GM23338 (cell line): ENCODE measurements at regions not wholly inside any gene's neighbourhood (a gene's known extent, or its start where the extent isn't known, plus 50 kb on each side); places are given as distances from the start of the nearest gene placed in this dataset.

Experiments used
- EZH2 ChIP-seq: fragments of 200-600 bp; sonication (generic); IDR thresholded peaks from one replicate; pipeline ENCODE4 v1.8.0; 2017; ENCODE audit warnings: antibody characterized with exemption, mild to moderate bottlenecking, low read depth; ENCODE audit not compliant: unreplicated experiment
- EZH2phosphoT487 ChIP-seq: fragments of 200-600 bp; sonication (generic); IDR thresholded peaks from one replicate; pipeline ENCODE4 v1.8.1; 2018; ENCODE audit warnings: antibody characterized with exemption; ENCODE audit not compliant: unreplicated experiment
- POLR2AphosphoS5 ChIP-seq: IDR thresholded peaks from 2 replicates; pipeline ENCODE4 v1.6.1; 2016; ENCODE audit warnings: antibody characterized with exemption, low read depth
- TF ChIP-seq, protein P1 (sequence below), 2 experiments: fragments of 200-600 bp in 1 of 2; sonication (generic) in 1 of 2; conservative IDR thresholded peaks; 2 replicates each; pipeline versions ENCODE4 v1.5.1 to v1.6.1; 2016 to 2017; ENCODE audit warnings: antibody characterized with exemption in 2 of 2, low read depth in 2 of 2, mild to moderate bottlenecking in 2 of 2, moderate library complexity in 1 of 2

DNA sequence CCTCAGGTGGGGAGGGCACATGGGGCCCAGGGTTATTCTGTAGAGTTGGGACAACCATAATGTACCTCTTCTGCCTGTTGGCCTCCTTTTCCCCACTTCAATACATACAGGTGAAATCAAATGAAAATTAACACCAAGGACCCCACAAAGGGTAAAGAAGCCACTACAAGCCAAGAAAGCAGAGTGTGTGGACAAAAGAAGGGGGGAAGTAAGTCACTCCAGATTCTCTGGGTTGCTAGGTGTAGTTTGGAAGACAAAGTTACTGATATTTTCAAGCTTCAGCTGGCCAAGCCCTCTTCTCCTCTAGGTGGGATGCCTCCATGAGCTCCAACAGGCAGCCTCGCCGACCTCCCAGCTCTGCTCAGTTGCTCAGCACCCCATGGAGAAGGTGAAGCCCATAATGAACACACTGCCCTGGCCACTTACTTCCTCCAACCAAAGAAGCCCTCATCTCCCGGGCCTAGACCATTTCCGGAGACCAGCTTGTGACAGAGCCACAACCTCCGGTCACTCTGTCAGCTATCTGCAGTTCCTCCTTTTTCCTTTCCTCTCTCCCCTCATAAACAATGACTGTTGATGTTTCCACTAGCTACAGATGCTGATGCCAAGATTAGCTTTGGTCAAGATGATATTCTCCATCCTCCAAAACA is 66.8 kb upstream of the MED4 start:
- TF ChIP-seq, protein P1, sequence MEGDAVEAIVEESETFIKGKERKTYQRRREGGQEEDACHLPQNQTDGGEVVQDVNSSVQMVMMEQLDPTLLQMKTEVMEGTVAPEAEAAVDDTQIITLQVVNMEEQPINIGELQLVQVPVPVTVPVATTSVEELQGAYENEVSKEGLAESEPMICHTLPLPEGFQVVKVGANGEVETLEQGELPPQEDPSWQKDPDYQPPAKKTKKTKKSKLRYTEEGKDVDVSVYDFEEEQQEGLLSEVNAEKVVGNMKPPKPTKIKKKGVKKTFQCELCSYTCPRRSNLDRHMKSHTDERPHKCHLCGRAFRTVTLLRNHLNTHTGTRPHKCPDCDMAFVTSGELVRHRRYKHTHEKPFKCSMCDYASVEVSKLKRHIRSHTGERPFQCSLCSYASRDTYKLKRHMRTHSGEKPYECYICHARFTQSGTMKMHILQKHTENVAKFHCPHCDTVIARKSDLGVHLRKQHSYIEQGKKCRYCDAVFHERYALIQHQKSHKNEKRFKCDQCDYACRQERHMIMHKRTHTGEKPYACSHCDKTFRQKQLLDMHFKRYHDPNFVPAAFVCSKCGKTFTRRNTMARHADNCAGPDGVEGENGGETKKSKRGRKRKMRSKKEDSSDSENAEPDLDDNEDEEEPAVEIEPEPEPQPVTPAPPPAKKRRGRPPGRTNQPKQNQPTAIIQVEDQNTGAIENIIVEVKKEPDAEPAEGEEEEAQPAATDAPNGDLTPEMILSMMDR (conservative IDR thresholded peaks at IDR 0.05; ENCODE audit: low read depth in 2 of 2), result no peak
- TF ChIP-seq POLR2AphosphoS5 (no peak), EZH2phosphoT487 (no peak), EZH2 (no peak)
